ENCODE measurements at regions not wholly inside any gene's neighbourhood (a gene's known extent, or its start where the extent isn't known, plus 50 kb on each side); places are given as distances from the start of the nearest gene placed in this dataset.

GRCh38 chr21:27380303-27380702 lies 413.4 kb upstream of the ADAMTS5 start:
- Mint-ChIP-seq H3K27me3 (ENCODE audit: insufficient read depth, unreplicated experiment) (no peaks in the 10 kb centered on the region), H3K36me3 (ENCODE audit: insufficient read depth, unreplicated experiment) (no peaks in the 10 kb centered on the region), H3K9me3 (ENCODE audit: unreplicated experiment) (no peaks in the 10 kb centered on the region), H3K4me1 (ENCODE audit: low read depth, unreplicated experiment) (no peaks in the 10 kb centered on the region), H3K27ac (ENCODE audit: unreplicated experiment) (no peak overlapping the region), H3K4me3 (ENCODE audit: unreplicated experiment) (no peak overlapping the region)
- Histone ChIP-seq H3K4me3 (ENCODE audit: low read depth, low read length) (no peak overlapping the region), H3K9me3 (no peaks in the 10 kb centered on the region), H3K4me1 (0 out of 2 replicates have a peak, but pooled peaks cover 5% of the 10 kb centered on the region), H3K27me3 (replicated peaks; ENCODE audit: control insufficient read depth, insufficient read depth, low read length) (no peaks in the 10 kb centered on the region), H3K36me3 (ENCODE audit: control insufficient read depth, insufficient read depth, low read length) (no peaks in the 10 kb centered on the region)
- no peak for DNase-seq
- TF ChIP-seq CTCF (IDR thresholded peaks at IDR 0.05; ENCODE audit: insufficient read depth in 1 of 2, low read depth in 1 of 2, low read length in 1 of 2, severe bottlenecking in 1 of 2, unreplicated experiment in 1 of 2) = no peak
- ChIA-PET CTCF (no interaction called here), POLR2A (no interaction called here)
- no TSS peak for BruUV-seq (replicated peaks)
- intact Hi-C loops (cut with micrococcal nuclease; ENCODE audit: unreplicated experiment) = no loop called here

GRCh38 chr21:27379354-27379753 lies 412.5 kb upstream of the ADAMTS5 start:
- Histone ChIP-seq H3K4me1 (0 out of 2 replicates have a peak, but pooled peaks cover 5% of the 10 kb centered on the region), H3K27me3 (replicated peaks; ENCODE audit: control insufficient read depth, insufficient read depth, low read length) (no peaks in the 10 kb centered on the region), H3K4me3 (ENCODE audit: low read depth, low read length) (no peak overlapping the region), H3K9me3 (no peaks in the 10 kb centered on the region), H3K36me3 (ENCODE audit: control insufficient read depth, insufficient read depth, low read length) (no peaks in the 10 kb centered on the region)
- DNase-seq = no peak
- H3K27ac Mint-ChIP-seq (ENCODE audit: unreplicated experiment) = no peak overlapping the region
- POLR2A ChIA-PET = no interaction called here
- H3K27me3 Mint-ChIP-seq (ENCODE audit: insufficient read depth, unreplicated experiment) = no peaks in the 10 kb centered on the region
- no peaks in the 10 kb centered on the region for H3K36me3 Mint-ChIP-seq (ENCODE audit: insufficient read depth, unreplicated experiment)
- no peak for TF ChIP-seq CTCF (IDR thresholded peaks at IDR 0.05; ENCODE audit: insufficient read depth in 1 of 2, low read depth in 1 of 2, low read length in 1 of 2, severe bottlenecking in 1 of 2, unreplicated experiment in 1 of 2)
- CTCF ChIA-PET = no interaction called here
- H3K4me1 Mint-ChIP-seq (ENCODE audit: low read depth, unreplicated experiment) = no peaks in the 10 kb centered on the region
- BruUV-seq (replicated peaks) = no TSS peak
- H3K4me3 Mint-ChIP-seq (ENCODE audit: unreplicated experiment) = no peak overlapping the region
- intact Hi-C loops (cut with micrococcal nuclease; ENCODE audit: unreplicated experiment) = no loop called here
- no peaks in the 10 kb centered on the region for H3K9me3 Mint-ChIP-seq (ENCODE audit: unreplicated experiment)

GRCh38 chr21:27372381-27372780 lies 405.5 kb upstream of the ADAMTS5 start:
- BruUV-seq (replicated peaks) = no TSS peak
- no peaks in the 10 kb centered on the region for H3K36me3 ChIP-seq (ENCODE audit: control insufficient read depth, insufficient read depth, low read length)
- TF ChIP-seq CTCF (IDR thresholded peaks at IDR 0.05; ENCODE audit: insufficient read depth in 1 of 2, low read depth in 1 of 2, low read length in 1 of 2, severe bottlenecking in 1 of 2, unreplicated experiment in 1 of 2) = no peak
- Mint-ChIP-seq H3K27ac (ENCODE audit: unreplicated experiment) (peak overlapping the region; percentile 60), H3K4me3 (ENCODE audit: unreplicated experiment) (no peak overlapping the region), H3K4me1 (ENCODE audit: low read depth, unreplicated experiment) (peaks cover 16% of the 10 kb centered on the region), H3K9me3 (ENCODE audit: unreplicated experiment) (no peaks in the 10 kb centered on the region), H3K36me3 (ENCODE audit: insufficient read depth, unreplicated experiment) (no peaks in the 10 kb centered on the region), H3K27me3 (ENCODE audit: insufficient read depth, unreplicated experiment) (no peaks in the 10 kb centered on the region)
- no peak overlapping the region for H3K4me3 ChIP-seq (ENCODE audit: low read depth, low read length)
- no peaks in the 10 kb centered on the region for H3K9me3 ChIP-seq
- POLR2A ChIA-PET = no interaction called here
- no peaks in the 10 kb centered on the region for H3K27me3 ChIP-seq (replicated peaks; ENCODE audit: control insufficient read depth, insufficient read depth, low read length)
- H3K4me1 ChIP-seq = peaks cover 30% of the 10 kb centered on the region
- no peak for DNase-seq
- CTCF ChIA-PET = no interaction called here
- intact Hi-C loops (cut with micrococcal nuclease; ENCODE audit: unreplicated experiment) = no loop called here

Measured in Caco-2 (cell line).